ENCODE measurements at regions not wholly inside any gene's neighbourhood (a gene's known extent, or its start where the extent isn't known, plus 50 kb on each side); places are given as distances from the start of the nearest gene placed in this dataset.

- Histone ChIP-seq H3K36me3 (ENCODE audit: control insufficient read depth, insufficient read depth, low read length) (no peaks in the 10 kb centered on the region), H3K4me3 (ENCODE audit: insufficient read depth, low read depth, low read length) (no peak overlapping the region), H3K4me1 (ENCODE audit: control insufficient read depth, insufficient read depth, low read length) (no peaks in the 10 kb centered on the region), H3K27ac (ENCODE audit: insufficient read depth, low read depth, low read length, poor library complexity, severe bottlenecking) (no peak overlapping the region), H3K9me3 (ENCODE audit: control insufficient read depth, low read length) (no peaks in the 10 kb centered on the region), H3K27me3 (ENCODE audit: control insufficient read depth, insufficient read depth, low read length, poor library complexity, severe bottlenecking) (no peaks in the 10 kb centered on the region)
- 89 to 96% methylated on average over 2 of the region's 3 CpGs for WGBS, 2 experiments
These were observed 969.6 kb downstream of the STIM2 start for GRCh38 chr4:27830251-27830650.

- no peaks in the 10 kb centered on the region for H3K4me1 ChIP-seq (ENCODE audit: control insufficient read depth, insufficient read depth, low read length)
These were observed 975.2 kb downstream of the STIM2 start for GRCh38 chr4:27835851-27836250.

GRCh38 chr4:27836523-27836922 lies 975.9 kb downstream of the STIM2 start:
- H3K36me3 ChIP-seq (ENCODE audit: control insufficient read depth, insufficient read depth, low read length) = no peaks in the 10 kb centered on the region
- WGBS, 2 experiments = 96% methylated on average over 4 of the region's 4 CpGs
- no peaks in the 10 kb centered on the region for H3K9me3 ChIP-seq (ENCODE audit: control insufficient read depth, low read length)
- H3K27me3 ChIP-seq (ENCODE audit: control insufficient read depth, insufficient read depth, low read length, poor library complexity, severe bottlenecking) = no peaks in the 10 kb centered on the region
- H3K4me1 ChIP-seq (ENCODE audit: control insufficient read depth, insufficient read depth, low read length) = no peaks in the 10 kb centered on the region
- H3K27ac ChIP-seq (ENCODE audit: insufficient read depth, low read depth, low read length, poor library complexity, severe bottlenecking) = no peak overlapping the region
- no peak overlapping the region for H3K4me3 ChIP-seq (ENCODE audit: insufficient read depth, low read depth, low read length)

More at GRCh38 chr4:27835851-27836250, 975.2 kb downstream of the STIM2 start:
- Histone ChIP-seq H3K36me3 (ENCODE audit: control insufficient read depth, insufficient read depth, low read length) (no peaks in the 10 kb centered on the region), H3K27ac (ENCODE audit: insufficient read depth, low read depth, low read length, poor library complexity, severe bottlenecking) (no peak overlapping the region), H3K4me3 (ENCODE audit: insufficient read depth, low read depth, low read length) (no peak overlapping the region), H3K27me3 (ENCODE audit: control insufficient read depth, insufficient read depth, low read length, poor library complexity, severe bottlenecking) (no peaks in the 10 kb centered on the region), H3K9me3 (ENCODE audit: control insufficient read depth, low read length) (no peaks in the 10 kb centered on the region)
- WGBS, 2 experiments = 86 to 91% methylated on average over 1 of the region's 1 CpG

- H3K36me3 ChIP-seq (ENCODE audit: control insufficient read depth, insufficient read depth, low read length) = no peaks in the 10 kb centered on the region
- H3K9me3 ChIP-seq (ENCODE audit: control insufficient read depth, low read length) = no peaks in the 10 kb centered on the region
- no peaks in the 10 kb centered on the region for H3K27me3 ChIP-seq (ENCODE audit: control insufficient read depth, insufficient read depth, low read length, poor library complexity, severe bottlenecking)
- no peak overlapping the region for H3K27ac ChIP-seq (ENCODE audit: insufficient read depth, low read depth, low read length, poor library complexity, severe bottlenecking)
- H3K4me1 ChIP-seq (ENCODE audit: control insufficient read depth, insufficient read depth, low read length) = no peaks in the 10 kb centered on the region
- no peak overlapping the region for H3K4me3 ChIP-seq (ENCODE audit: insufficient read depth, low read depth, low read length)
These were observed 983.1 kb downstream of the STIM2 start for GRCh38 chr4:27843776-27844175.

GRCh38 chr4:27844376-27844775 lies 983.7 kb downstream of the STIM2 start:
- no peaks in the 10 kb centered on the region for H3K27me3 ChIP-seq (ENCODE audit: control insufficient read depth, insufficient read depth, low read length, poor library complexity, severe bottlenecking)
- H3K4me3 ChIP-seq (ENCODE audit: insufficient read depth, low read depth, low read length) = no peak overlapping the region
- no peaks in the 10 kb centered on the region for H3K36me3 ChIP-seq (ENCODE audit: control insufficient read depth, insufficient read depth, low read length)
- no peaks in the 10 kb centered on the region for H3K4me1 ChIP-seq (ENCODE audit: control insufficient read depth, insufficient read depth, low read length)
- H3K9me3 ChIP-seq (ENCODE audit: control insufficient read depth, low read length) = no peaks in the 10 kb centered on the region
- WGBS, 2 experiments = 100% methylated on average over 2 of the region's 2 CpGs; no CpG with 5 or more reads in 1 of the 2 experiments
- no peak overlapping the region for H3K27ac ChIP-seq (ENCODE audit: insufficient read depth, low read depth, low read length, poor library complexity, severe bottlenecking)

DNA sequence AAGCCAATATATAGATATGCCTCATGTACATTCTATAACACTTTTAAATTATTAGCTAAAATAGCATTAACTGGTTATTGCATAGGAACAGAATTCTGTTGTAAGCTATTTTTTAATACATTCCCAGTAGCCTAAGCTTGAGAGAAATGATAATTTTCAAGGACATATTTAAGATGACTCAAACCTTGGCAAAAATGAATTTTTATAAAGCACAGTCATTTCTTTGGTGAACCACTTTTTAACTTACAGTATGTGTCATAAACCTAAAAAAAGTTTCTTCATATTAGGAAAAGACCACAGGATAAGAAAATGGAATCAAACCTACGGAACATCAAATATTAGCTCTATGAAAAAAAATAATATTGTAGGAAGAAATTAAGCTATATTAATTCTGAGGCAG lies 986.3 kb downstream of the STIM2 start:
- no peaks in the 10 kb centered on the region for H3K9me3 ChIP-seq (ENCODE audit: control insufficient read depth, low read length)
- H3K27ac ChIP-seq (ENCODE audit: insufficient read depth, low read depth, low read length, poor library complexity, severe bottlenecking) = no peak overlapping the region
- no peaks in the 10 kb centered on the region for H3K27me3 ChIP-seq (ENCODE audit: control insufficient read depth, insufficient read depth, low read length, poor library complexity, severe bottlenecking)
- H3K4me3 ChIP-seq (ENCODE audit: insufficient read depth, low read depth, low read length) = no peak overlapping the region
- no peaks in the 10 kb centered on the region for H3K36me3 ChIP-seq (ENCODE audit: control insufficient read depth, insufficient read depth, low read length)
- WGBS, 2 experiments = no CpG with 5 or more reads among the region's 1 CpG
- H3K4me1 ChIP-seq (ENCODE audit: control insufficient read depth, insufficient read depth, low read length) = no peaks in the 10 kb centered on the region

GRCh38 chr4:27861381-27861787 lies 1000.7 kb downstream of the STIM2 start:
- Histone ChIP-seq H3K4me1 (ENCODE audit: control insufficient read depth, insufficient read depth, low read length) (no peaks in the 10 kb centered on the region), H3K27me3 (ENCODE audit: control insufficient read depth, insufficient read depth, low read length, poor library complexity, severe bottlenecking) (no peaks in the 10 kb centered on the region), H3K4me3 (ENCODE audit: insufficient read depth, low read depth, low read length) (no peak overlapping the region), H3K27ac (ENCODE audit: insufficient read depth, low read depth, low read length, poor library complexity, severe bottlenecking) (no peak overlapping the region), H3K36me3 (ENCODE audit: control insufficient read depth, insufficient read depth, low read length) (no peaks in the 10 kb centered on the region), H3K9me3 (ENCODE audit: control insufficient read depth, low read length) (no peaks in the 10 kb centered on the region)
- 85 to 86% methylated on average over 1 of the region's 1 CpG for WGBS, 2 experiments

- no peaks in the 10 kb centered on the region for H3K27me3 ChIP-seq (ENCODE audit: control insufficient read depth, insufficient read depth, low read length, poor library complexity, severe bottlenecking)
- H3K27ac ChIP-seq (ENCODE audit: insufficient read depth, low read depth, low read length, poor library complexity, severe bottlenecking) = no peak overlapping the region
- no peaks in the 10 kb centered on the region for H3K4me1 ChIP-seq (ENCODE audit: control insufficient read depth, insufficient read depth, low read length)
- H3K4me3 ChIP-seq (ENCODE audit: insufficient read depth, low read depth, low read length) = no peak overlapping the region
- no peaks in the 10 kb centered on the region for H3K9me3 ChIP-seq (ENCODE audit: control insufficient read depth, low read length)
- H3K36me3 ChIP-seq (ENCODE audit: control insufficient read depth, insufficient read depth, low read length) = no peaks in the 10 kb centered on the region
- 86 to 96% methylated on average over 5 of the region's 5 CpGs for WGBS, 2 experiments
These were observed 1001.2 kb downstream of the STIM2 start for GRCh38 chr4:27861802-27862201.

- Histone ChIP-seq H3K9me3 (ENCODE audit: control insufficient read depth, low read length) (no peaks in the 10 kb centered on the region), H3K4me1 (ENCODE audit: control insufficient read depth, insufficient read depth, low read length) (no peaks in the 10 kb centered on the region), H3K36me3 (ENCODE audit: control insufficient read depth, insufficient read depth, low read length) (no peaks in the 10 kb centered on the region), H3K27me3 (ENCODE audit: control insufficient read depth, insufficient read depth, low read length, poor library complexity, severe bottlenecking) (no peaks in the 10 kb centered on the region), H3K4me3 (ENCODE audit: insufficient read depth, low read depth, low read length) (no peak overlapping the region), H3K27ac (ENCODE audit: insufficient read depth, low read depth, low read length, poor library complexity, severe bottlenecking) (no peak overlapping the region)
These were observed 1013.0 kb downstream of the STIM2 start for GRCh38 chr4:27873596-27873995.

DNA sequence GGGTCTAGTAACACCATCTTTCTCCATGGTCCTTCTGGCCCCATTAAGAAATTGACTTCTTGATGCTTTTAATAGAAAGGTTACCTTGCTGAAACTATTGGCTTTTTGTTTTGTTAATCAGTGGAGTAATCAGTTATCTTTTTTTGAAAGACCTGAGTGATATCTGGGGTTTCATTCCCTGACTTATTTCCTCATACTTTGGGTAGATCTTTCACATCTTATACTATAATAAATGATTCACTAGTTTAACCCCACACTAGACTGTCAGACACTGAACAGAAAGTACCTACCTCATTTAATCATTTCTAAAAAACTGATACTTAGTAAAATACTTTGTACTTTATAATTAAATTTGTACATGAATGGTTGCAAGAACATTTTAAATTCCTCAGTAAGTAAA lies 1021.1 kb downstream of the STIM2 start:
- H3K27me3 ChIP-seq (ENCODE audit: control insufficient read depth, insufficient read depth, low read length, poor library complexity, severe bottlenecking) = no peaks in the 10 kb centered on the region
- no peak overlapping the region for H3K27ac ChIP-seq (ENCODE audit: insufficient read depth, low read depth, low read length, poor library complexity, severe bottlenecking)
- no peak overlapping the region for H3K4me3 ChIP-seq (ENCODE audit: insufficient read depth, low read depth, low read length)
- no peaks in the 10 kb centered on the region for H3K9me3 ChIP-seq (ENCODE audit: control insufficient read depth, low read length)
- no peaks in the 10 kb centered on the region for H3K4me1 ChIP-seq (ENCODE audit: control insufficient read depth, insufficient read depth, low read length)
- no peaks in the 10 kb centered on the region for H3K36me3 ChIP-seq (ENCODE audit: control insufficient read depth, insufficient read depth, low read length)

- no peak overlapping the region for H3K27ac ChIP-seq (ENCODE audit: insufficient read depth, low read depth, low read length, poor library complexity, severe bottlenecking)
- no peak overlapping the region for H3K4me3 ChIP-seq (ENCODE audit: insufficient read depth, low read depth, low read length)
- H3K9me3 ChIP-seq (ENCODE audit: control insufficient read depth, low read length) = no peaks in the 10 kb centered on the region
- no peaks in the 10 kb centered on the region for H3K4me1 ChIP-seq (ENCODE audit: control insufficient read depth, insufficient read depth, low read length)
- no peaks in the 10 kb centered on the region for H3K27me3 ChIP-seq (ENCODE audit: control insufficient read depth, insufficient read depth, low read length, poor library complexity, severe bottlenecking)
- H3K36me3 ChIP-seq (ENCODE audit: control insufficient read depth, insufficient read depth, low read length) = no peaks in the 10 kb centered on the region
- WGBS, 2 experiments = 96 to 100% methylated on average over 2 of the region's 2 CpGs
These were observed 1025.5 kb downstream of the STIM2 start for GRCh38 chr4:27886120-27886519.

Measured in ectodermal cell (in vitro differentiated cells).